IMR-90 (cell line): ENCODE measurements at regions not wholly inside any gene's neighbourhood (a gene's known extent, or its start where the extent isn't known, plus 50 kb on each side); places are given as distances from the start of the nearest gene placed in this dataset.

ENCODE experiments used
- ATAC-seq: fragments of 200-7000 bp; cut with Tn5 transposase; 2 replicates; pipeline ENCODE4 v1.9.1; 2020; ENCODE audit warnings: low read depth, mild to moderate bottlenecking, moderate library complexity
- BruUV-seq: library from RNA; stranded (reverse); fragments of 400-500 nt; replicated peaks from 2 replicates; lab custom pipeline; 2021; lab: Mats Ljungman, UMichigan
- CTCF ChIA-PET: fragments of 300-600 bp; formaldehyde crosslinking; extraction: SDS; loops from one replicate; lab custom pipeline; 2021; ENCODE audit warnings: antibody characterized with exemption; lab: Yijun Ruan, JAX
- POLR2A ChIA-PET: fragments of 300-600 bp; sonication (Branson Sonifier 250); formaldehyde crosslinking; loops from one replicate; lab custom pipeline; 2022; ENCODE audit warnings: antibody characterized with exemption; ENCODE audit not compliant: unreplicated experiment; lab: Charles Lee
- DNase-seq: peaks from one replicate; pipeline ENCODE4 v3.0.0; 2013
- H2AFZ ChIP-seq: replicated peaks from 2 replicates; pipeline ENCODE3; 2013; ENCODE audit warnings: low read length, mild to moderate bottlenecking; ENCODE audit not compliant: poor library complexity
- H2AK5ac ChIP-seq: 2 replicates; pipeline ENCODE4 v1.6.1; 2013; ENCODE audit warnings: low read depth, low read length, inconsistent platforms
- H2AK9ac ChIP-seq: replicated peaks from 2 replicates; pipeline ENCODE3; 2013; ENCODE audit warnings: mild to moderate bottlenecking, low read depth, low read length, moderate library complexity; ENCODE audit not compliant: poor library complexity
- H2BK120ac ChIP-seq: 2 replicates; pipeline ENCODE4 v1.6.1; 2013; ENCODE audit warnings: low read depth, low read length, inconsistent platforms
- H2BK15ac ChIP-seq: 3 replicates; pipeline ENCODE4 v1.6.1; 2013; ENCODE audit warnings: low read depth, low read length, inconsistent platforms
- H2BK20ac ChIP-seq: 2 replicates; pipeline ENCODE4 v1.6.1; 2013; ENCODE audit warnings: low read depth, mild to moderate bottlenecking, inconsistent platforms, low read length, moderate library complexity
- H2BK5ac ChIP-seq: 2 replicates; pipeline ENCODE4 v1.6.1; 2013; ENCODE audit warnings: mild to moderate bottlenecking, low read depth, low read length, inconsistent platforms; ENCODE audit not compliant: poor library complexity, severe bottlenecking
- H3K14ac ChIP-seq: replicated peaks from 2 replicates; pipeline ENCODE4 v1.6.1; 2013; ENCODE audit warnings: low read depth, low read length, inconsistent platforms
- H3K18ac ChIP-seq: 2 replicates; pipeline ENCODE4 v1.6.1; 2013; ENCODE audit warnings: low read depth, low read length, control low read depth
- H3K23ac ChIP-seq: 2 replicates; pipeline ENCODE4 v1.6.1; 2013; ENCODE audit warnings: low read depth, low read length, inconsistent platforms
- H3K27ac ChIP-seq: 2 replicates; pipeline ENCODE4 v1.5.1; 2013; ENCODE audit warnings: mild to moderate bottlenecking, control low read depth, low read length; ENCODE audit not compliant: insufficient read depth
- H3K27me3 ChIP-seq: 2 replicates; pipeline ENCODE4 v1.6.1; 2013; ENCODE audit warnings: low read length; ENCODE audit not compliant: control insufficient read depth, insufficient read depth
- H3K36me3 ChIP-seq: 2 replicates; pipeline ENCODE4 v1.6.1; 2013; ENCODE audit warnings: low read length, mixed read lengths; ENCODE audit not compliant: control insufficient read depth, insufficient read depth
- H3K4ac ChIP-seq: 2 replicates; pipeline ENCODE4 v1.6.1; 2013; ENCODE audit warnings: low read depth, low read length, inconsistent platforms
- H3K4me1 ChIP-seq: 2 replicates; pipeline ENCODE4 v1.6.1; 2013; ENCODE audit warnings: low read length, mixed read lengths; ENCODE audit not compliant: control insufficient read depth, insufficient read depth
- H3K4me2 ChIP-seq: 2 replicates; pipeline ENCODE4 v1.6.1; 2013; ENCODE audit warnings: low read depth, mild to moderate bottlenecking, control low read depth, low read length, moderate library complexity
- H3K4me3 ChIP-seq: 2 replicates; pipeline ENCODE4 v1.5.1; 2013; ENCODE audit warnings: low read depth, mild to moderate bottlenecking, control low read depth, low read length, moderate library complexity; ENCODE audit not compliant: insufficient read depth
- H3K56ac ChIP-seq: 2 replicates; pipeline ENCODE4 v1.6.1; 2013; ENCODE audit warnings: low read length, inconsistent platforms; ENCODE audit not compliant: insufficient read depth; ENCODE audit errors: extremely low read depth
- H3K79me1 ChIP-seq, 2 experiments: 2 replicates each; pipeline ENCODE4 v1.6.1; 2013; ENCODE audit warnings: low read length in 2 of 2, inconsistent platforms in 1 of 2, low read depth in 1 of 2
- H3K9ac ChIP-seq: 2 replicates; pipeline ENCODE4 v1.6.1; 2013; ENCODE audit warnings: low read depth, low read length, control low read depth
- H3K9me1 ChIP-seq: 2 replicates; pipeline ENCODE4 v1.6.1; 2013; ENCODE audit warnings: low read length, inconsistent platforms; ENCODE audit not compliant: insufficient read depth
- H3K9me3 ChIP-seq: 2 replicates; pipeline ENCODE4 v1.6.1; 2013; ENCODE audit warnings: low read length; ENCODE audit not compliant: control insufficient read depth, insufficient read depth
- H4K20me1 ChIP-seq: 2 replicates; pipeline ENCODE4 v1.6.1; 2013; ENCODE audit warnings: low read length, inconsistent platforms; ENCODE audit not compliant: insufficient read depth
- H4K5ac ChIP-seq: 2 replicates; pipeline ENCODE4 v1.6.1; 2013; ENCODE audit warnings: mild to moderate bottlenecking, low read depth, low read length, control low read depth
- H4K8ac ChIP-seq, 2 experiments: 2 replicates each; pipeline ENCODE4 v1.6.1; 2013; ENCODE audit warnings: low read depth in 2 of 2, low read length in 2 of 2, control low read depth in 1 of 2, inconsistent platforms in 1 of 2
- H4K91ac ChIP-seq: 2 replicates; pipeline ENCODE4 v1.6.1; 2013; ENCODE audit warnings: low read depth, low read length, inconsistent platforms; ENCODE audit not compliant: insufficient read depth
- BHLHE40 ChIP-seq: fragments of 150-350 bp; IDR thresholded peaks from 2 replicates; pipeline ENCODE4 v1.6.1; 2016; ENCODE audit warnings: mild to moderate bottlenecking, low read depth, low read length
- CEBPB ChIP-seq: IDR thresholded peaks from 2 replicates; pipeline ENCODE4 v1.6.1; 2012; ENCODE audit warnings: low read depth, low read length, improper control_type of control experiment
- CHD1 ChIP-seq: IDR thresholded peaks from 2 replicates; pipeline ENCODE4 v1.6.1; 2012; ENCODE audit warnings: low read depth, low read length, improper control_type of control experiment
- FOS ChIP-seq: fragments of 150-350 bp; IDR thresholded peaks from 2 replicates; pipeline ENCODE4 v1.6.1; 2016; ENCODE audit warnings: low read depth, low read length
- MAFK ChIP-seq: IDR thresholded peaks from 2 replicates; pipeline ENCODE4 v1.6.1; 2012; ENCODE audit warnings: low read depth, low read length, improper control_type of control experiment
- MAZ ChIP-seq: IDR thresholded peaks from 2 replicates; pipeline ENCODE4 v1.6.1; 2012; ENCODE audit warnings: low read depth, mild to moderate bottlenecking, low read length, improper control_type of control experiment, moderate library complexity, borderline replicate concordance
- MXI1 ChIP-seq: IDR thresholded peaks from 2 replicates; pipeline ENCODE4 v1.6.1; 2012; ENCODE audit warnings: low read depth, mild to moderate bottlenecking, low read length, moderate library complexity, borderline replicate concordance
- NFE2L2 ChIP-seq: fragments of 150-350 bp; IDR thresholded peaks from 2 replicates; pipeline ENCODE4 v1.6.1; 2016; ENCODE audit warnings: low read depth, mild to moderate bottlenecking, low read length
- POLR2A ChIP-seq: IDR thresholded peaks from 2 replicates; pipeline ENCODE4 v1.6.1; 2012; ENCODE audit warnings: mild to moderate bottlenecking, low read depth, low read length
- RAD21 ChIP-seq: IDR thresholded peaks from 2 replicates; pipeline ENCODE4 v1.6.1; 2012; ENCODE audit warnings: low read length, improper control_type of control experiment
- RCOR1 ChIP-seq: IDR thresholded peaks from 2 replicates; pipeline ENCODE4 v1.6.1; 2012; ENCODE audit warnings: mild to moderate bottlenecking, low read length, improper control_type of control experiment; ENCODE audit not compliant: insufficient replicate concordance
- RFX5 ChIP-seq: IDR thresholded peaks from 2 replicates; pipeline ENCODE4 v1.8.0; 2012; ENCODE audit warnings: low read depth, mild to moderate bottlenecking, low read length, moderate library complexity
- SMC3 ChIP-seq: fragments of 150-350 bp; IDR thresholded peaks from 2 replicates; pipeline ENCODE4 v1.6.1; 2016; ENCODE audit warnings: low read depth, mild to moderate bottlenecking, antibody characterized with exemption, low read length, moderate library complexity
- WGBS, 2 experiments: methylation state at CpG; one replicate each; pipeline versions ENCODE4 v1.1.5 to v1.1.7; 2013; ENCODE audit warnings: missing lambda C conversion rate in 2 of 2; ENCODE audit not compliant: insufficient read length in 1 of 2; ENCODE audit errors: extremely low coverage in 2 of 2; 5-methylcytosine and 5-hydroxymethylcytosine counted together
- dilution Hi-C: fragments of 300-500 bp; cut with HindIII; formaldehyde crosslinking; loops from one replicate; pipeline ENCODE4 v1.14.3; 2018; ENCODE audit warnings: low sequenced_read_pairs; ENCODE audit not compliant: unreplicated experiment
- in situ Hi-C: fragments of 300-500 bp; cut with MboI; formaldehyde crosslinking; loops from 3 replicates; pipeline ENCODE4 v1.14.3; 2019; ENCODE audit warnings: low sequenced_read_pairs, inconsistent platforms, mixed read lengths
- intact Hi-C: fragments of 100-400 bp; cut with micrococcal nuclease; formaldehyde crosslinking; loops from 2 replicates; pipeline ENCODE4 v1.10.0; 2022
- TF ChIP-seq, protein P1 (sequence below): fragments of 150-350 bp; IDR thresholded peaks from 2 replicates; pipeline ENCODE4 v1.6.1; 2017; ENCODE audit warnings: mild to moderate bottlenecking, antibody characterized with exemption, low read length, low read depth
- TF ChIP-seq, protein P2 (sequence below): conservative IDR thresholded peaks from 2 replicates; pipeline ENCODE4 v1.5.1; 2012; ENCODE audit warnings: mild to moderate bottlenecking, low read depth, low read length, improper control_type of control experiment
- TF ChIP-seq, protein P3 (sequence below): fragments of 150-350 bp; IDR thresholded peaks from 2 replicates; pipeline ENCODE4 v1.6.1; 2016; ENCODE audit warnings: low read depth, mild to moderate bottlenecking, low read length, moderate library complexity, borderline replicate concordance

DNA sequence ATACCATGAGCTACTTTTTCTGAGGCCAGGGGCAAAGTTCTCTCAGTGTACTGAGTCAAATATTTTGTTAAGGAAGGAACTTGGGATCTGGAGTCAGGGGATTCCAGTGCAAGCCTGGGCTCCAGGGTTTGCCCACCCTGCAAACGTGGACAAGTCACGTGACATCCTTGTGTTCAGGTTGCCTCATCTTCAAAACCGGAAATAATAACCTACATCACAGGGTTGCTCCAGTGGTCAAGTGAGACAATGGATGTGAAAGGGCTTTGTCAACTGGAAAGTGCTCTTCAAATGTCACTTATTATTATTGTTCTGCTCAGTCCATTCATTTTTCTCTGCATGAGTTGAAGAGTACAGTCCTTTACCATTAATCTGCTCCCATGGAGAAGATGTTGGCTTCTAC, 414.9 kb downstream of the COG6 start:
- ATAC-seq: no peak
- Histone ChIP-seq H3K4me1 (no peaks in the 10 kb centered on the region), H3K56ac (no peak overlapping the region), H4K91ac (no peak overlapping the region), H3K9me3 (no peaks in the 10 kb centered on the region), H3K79me1 (no peaks in the 10 kb centered on the region), H2BK20ac (no peak overlapping the region), H3K9ac (no peak overlapping the region), H3K36me3 (no peaks in the 10 kb centered on the region), H2AK9ac (no peak overlapping the region), H2AFZ (no peak overlapping the region), H3K4me2 (no peak overlapping the region), H3K4ac (no peak overlapping the region), H3K27me3 (no peaks in the 10 kb centered on the region), H4K5ac (no peak overlapping the region), H2AK5ac (no peak overlapping the region), H3K14ac (no peak overlapping the region), H3K9me1 (no peaks in the 10 kb centered on the region), H3K27ac (no peak overlapping the region), H2BK120ac (no peak overlapping the region), H3K4me3 (no peak overlapping the region), H2BK5ac (no peak overlapping the region), H4K20me1 (no peaks in the 10 kb centered on the region), H3K18ac (no peak overlapping the region), H2BK15ac (no peak overlapping the region), H3K23ac (no peak overlapping the region), H4K8ac (no peak overlapping the region)
- ChIA-PET POLR2A (no interaction called here), CTCF (interaction anchor here (1.9 kb wide), 1 partner anchor 612 kb away, joined by 4 read pairs; no protein-coding TSS in a partner anchor)
- TF ChIP-seq CEBPB (no peak), RAD21 (no peak), SMC3 (no peak), MXI1 (no peak), NFE2L2 (no peak), RCOR1 (no peak), CHD1 (no peak), POLR2A (no peak), BHLHE40 (no peak), MAFK (no peak), MAZ (no peak), RFX5 (no peak), FOS (no peak)
- TF ChIP-seq, protein P1, sequence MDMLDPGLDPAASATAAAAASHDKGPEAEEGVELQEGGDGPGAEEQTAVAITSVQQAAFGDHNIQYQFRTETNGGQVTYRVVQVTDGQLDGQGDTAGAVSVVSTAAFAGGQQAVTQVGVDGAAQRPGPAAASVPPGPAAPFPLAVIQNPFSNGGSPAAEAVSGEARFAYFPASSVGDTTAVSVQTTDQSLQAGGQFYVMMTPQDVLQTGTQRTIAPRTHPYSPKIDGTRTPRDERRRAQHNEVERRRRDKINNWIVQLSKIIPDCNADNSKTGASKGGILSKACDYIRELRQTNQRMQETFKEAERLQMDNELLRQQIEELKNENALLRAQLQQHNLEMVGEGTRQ: no peak
- TF ChIP-seq, protein P2, sequence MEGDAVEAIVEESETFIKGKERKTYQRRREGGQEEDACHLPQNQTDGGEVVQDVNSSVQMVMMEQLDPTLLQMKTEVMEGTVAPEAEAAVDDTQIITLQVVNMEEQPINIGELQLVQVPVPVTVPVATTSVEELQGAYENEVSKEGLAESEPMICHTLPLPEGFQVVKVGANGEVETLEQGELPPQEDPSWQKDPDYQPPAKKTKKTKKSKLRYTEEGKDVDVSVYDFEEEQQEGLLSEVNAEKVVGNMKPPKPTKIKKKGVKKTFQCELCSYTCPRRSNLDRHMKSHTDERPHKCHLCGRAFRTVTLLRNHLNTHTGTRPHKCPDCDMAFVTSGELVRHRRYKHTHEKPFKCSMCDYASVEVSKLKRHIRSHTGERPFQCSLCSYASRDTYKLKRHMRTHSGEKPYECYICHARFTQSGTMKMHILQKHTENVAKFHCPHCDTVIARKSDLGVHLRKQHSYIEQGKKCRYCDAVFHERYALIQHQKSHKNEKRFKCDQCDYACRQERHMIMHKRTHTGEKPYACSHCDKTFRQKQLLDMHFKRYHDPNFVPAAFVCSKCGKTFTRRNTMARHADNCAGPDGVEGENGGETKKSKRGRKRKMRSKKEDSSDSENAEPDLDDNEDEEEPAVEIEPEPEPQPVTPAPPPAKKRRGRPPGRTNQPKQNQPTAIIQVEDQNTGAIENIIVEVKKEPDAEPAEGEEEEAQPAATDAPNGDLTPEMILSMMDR: no peak
- TF ChIP-seq, protein P3, sequence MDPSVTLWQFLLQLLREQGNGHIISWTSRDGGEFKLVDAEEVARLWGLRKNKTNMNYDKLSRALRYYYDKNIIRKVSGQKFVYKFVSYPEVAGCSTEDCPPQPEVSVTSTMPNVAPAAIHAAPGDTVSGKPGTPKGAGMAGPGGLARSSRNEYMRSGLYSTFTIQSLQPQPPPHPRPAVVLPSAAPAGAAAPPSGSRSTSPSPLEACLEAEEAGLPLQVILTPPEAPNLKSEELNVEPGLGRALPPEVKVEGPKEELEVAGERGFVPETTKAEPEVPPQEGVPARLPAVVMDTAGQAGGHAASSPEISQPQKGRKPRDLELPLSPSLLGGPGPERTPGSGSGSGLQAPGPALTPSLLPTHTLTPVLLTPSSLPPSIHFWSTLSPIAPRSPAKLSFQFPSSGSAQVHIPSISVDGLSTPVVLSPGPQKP: no peak
- intact Hi-C loops (no loop called here), in situ Hi-C loops (no loop called here), dilution Hi-C loops (no loop called here)
- no CpG with 5 or more reads among the region's 3 CpGs for WGBS, 2 experiments
- no TSS peak for BruUV-seq
- DNase-seq: no peak
